Fibroblast of pulmonary artery (primary cell): ENCODE measurements at regions not wholly inside any gene's neighbourhood (a gene's known extent, or its start where the extent isn't known, plus 50 kb on each side); places are given as distances from the start of the nearest gene placed in this dataset.
"Not testable (repeated sequence)": the region's sequence is repeated elsewhere in the genome, so short reads cannot be mapped to it uniquely, and the experiment has no call there.

Source experiments
- DNase-seq: peaks from one replicate; pipeline ENCODE4 v3.0.0-alpha.2; 2010; ENCODE audit warnings: low read depth
- H3K4me3 ChIP-seq: replicated peaks from 2 replicates; pipeline ENCODE4 v1.5.1; 2011; ENCODE audit warnings: low read depth, mild to moderate bottlenecking, control low read depth, low read length, moderate library complexity
- TF ChIP-seq, protein P1 (sequence below): IDR thresholded peaks from 2 replicates; pipeline ENCODE4 v1.5.1; 2011; ENCODE audit warnings: mild to moderate bottlenecking, control low read depth, low read length, inconsistent platforms; ENCODE audit errors: missing control alignments

DNA sequence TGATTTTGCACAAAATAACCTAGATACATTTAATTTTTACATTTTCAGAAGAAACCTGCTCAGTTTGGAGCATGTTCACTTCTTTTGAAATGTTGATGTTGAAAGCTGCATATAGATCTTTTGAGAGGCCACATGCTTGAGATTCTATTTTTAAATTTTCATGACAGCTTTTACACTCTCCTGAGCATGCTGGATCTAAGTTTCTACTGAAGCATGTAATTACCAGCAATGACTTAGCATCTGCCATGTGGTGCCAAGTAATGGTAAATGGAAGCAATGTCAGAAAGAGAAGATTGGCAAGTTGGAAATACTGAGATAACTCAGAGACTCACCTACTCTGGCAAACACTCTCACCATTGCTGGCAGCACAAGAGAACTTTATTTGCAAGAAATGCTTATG lies 310.6 kb downstream of the NSUN3 start:
- H3K4me3 ChIP-seq, result no peak overlapping the region
- TF ChIP-seq, protein P1, sequence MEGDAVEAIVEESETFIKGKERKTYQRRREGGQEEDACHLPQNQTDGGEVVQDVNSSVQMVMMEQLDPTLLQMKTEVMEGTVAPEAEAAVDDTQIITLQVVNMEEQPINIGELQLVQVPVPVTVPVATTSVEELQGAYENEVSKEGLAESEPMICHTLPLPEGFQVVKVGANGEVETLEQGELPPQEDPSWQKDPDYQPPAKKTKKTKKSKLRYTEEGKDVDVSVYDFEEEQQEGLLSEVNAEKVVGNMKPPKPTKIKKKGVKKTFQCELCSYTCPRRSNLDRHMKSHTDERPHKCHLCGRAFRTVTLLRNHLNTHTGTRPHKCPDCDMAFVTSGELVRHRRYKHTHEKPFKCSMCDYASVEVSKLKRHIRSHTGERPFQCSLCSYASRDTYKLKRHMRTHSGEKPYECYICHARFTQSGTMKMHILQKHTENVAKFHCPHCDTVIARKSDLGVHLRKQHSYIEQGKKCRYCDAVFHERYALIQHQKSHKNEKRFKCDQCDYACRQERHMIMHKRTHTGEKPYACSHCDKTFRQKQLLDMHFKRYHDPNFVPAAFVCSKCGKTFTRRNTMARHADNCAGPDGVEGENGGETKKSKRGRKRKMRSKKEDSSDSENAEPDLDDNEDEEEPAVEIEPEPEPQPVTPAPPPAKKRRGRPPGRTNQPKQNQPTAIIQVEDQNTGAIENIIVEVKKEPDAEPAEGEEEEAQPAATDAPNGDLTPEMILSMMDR, result no peak
- DNase-seq, result no peak

DNA sequence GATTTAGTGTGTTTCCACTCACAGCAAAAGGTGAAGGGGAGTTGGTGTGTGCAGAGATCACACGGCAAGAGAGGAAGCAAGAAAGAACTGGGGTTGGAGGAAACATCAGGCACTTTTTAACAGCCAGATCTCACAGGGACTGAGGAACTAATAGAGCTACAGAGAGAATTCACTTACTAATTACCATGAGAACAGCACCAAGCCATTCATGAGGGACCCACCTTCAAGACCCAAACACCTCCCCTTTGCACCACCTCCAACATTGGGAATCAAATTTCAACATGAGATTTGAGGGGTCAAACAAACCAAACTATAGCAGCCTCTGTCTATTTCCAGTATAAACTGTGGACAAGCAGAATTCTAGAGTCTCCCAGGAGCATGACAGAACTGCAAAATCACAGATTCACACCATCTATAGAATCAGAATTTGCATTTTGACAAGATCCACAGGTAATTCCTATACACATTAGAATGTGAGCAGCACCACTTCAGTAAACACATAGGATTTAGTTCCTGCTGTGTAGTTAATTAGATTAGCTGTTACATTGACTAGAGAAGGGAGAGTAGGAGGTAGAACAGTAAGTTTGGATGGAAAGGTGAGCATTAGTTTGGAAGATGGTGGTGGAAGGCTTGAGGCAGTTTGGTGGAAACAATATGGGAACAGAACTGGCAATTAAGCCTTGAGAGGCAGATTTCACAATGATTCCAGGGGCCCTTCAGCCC lies 311.7 kb downstream of the NSUN3 start:
- TF ChIP-seq, protein P1, result no peak
- no peak overlapping the region for H3K4me3 ChIP-seq
- no peak for DNase-seq

DNA sequence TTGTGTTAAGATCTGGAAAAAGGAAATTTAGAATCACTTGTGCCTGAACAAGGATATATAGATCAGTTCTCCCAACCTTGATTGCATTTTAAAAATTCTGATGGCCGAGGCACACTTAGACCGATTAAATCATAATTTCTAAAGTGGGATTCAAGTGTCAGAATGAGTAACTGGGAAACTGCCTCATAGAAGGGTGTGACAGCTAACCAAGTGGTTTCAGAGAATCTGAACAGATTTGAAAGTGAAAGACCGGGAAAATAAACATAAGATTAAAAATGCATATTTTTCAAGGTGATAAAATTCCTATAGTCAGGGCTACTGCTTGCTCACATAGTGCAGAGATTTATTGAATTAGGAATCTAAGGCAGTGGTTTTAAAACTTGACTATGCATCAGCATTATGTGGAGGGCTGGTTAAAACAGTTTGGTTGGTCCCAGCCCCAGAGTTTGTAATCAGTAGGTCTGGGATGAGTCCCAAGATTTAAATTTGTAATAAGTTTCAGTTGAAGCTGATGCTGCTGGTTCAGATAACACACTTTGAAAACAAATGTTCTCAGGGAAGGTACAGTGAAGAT lies 314.3 kb downstream of the NSUN3 start:
- not testable (repeated sequence) for H3K4me3 ChIP-seq, DNase-seq

DNA sequence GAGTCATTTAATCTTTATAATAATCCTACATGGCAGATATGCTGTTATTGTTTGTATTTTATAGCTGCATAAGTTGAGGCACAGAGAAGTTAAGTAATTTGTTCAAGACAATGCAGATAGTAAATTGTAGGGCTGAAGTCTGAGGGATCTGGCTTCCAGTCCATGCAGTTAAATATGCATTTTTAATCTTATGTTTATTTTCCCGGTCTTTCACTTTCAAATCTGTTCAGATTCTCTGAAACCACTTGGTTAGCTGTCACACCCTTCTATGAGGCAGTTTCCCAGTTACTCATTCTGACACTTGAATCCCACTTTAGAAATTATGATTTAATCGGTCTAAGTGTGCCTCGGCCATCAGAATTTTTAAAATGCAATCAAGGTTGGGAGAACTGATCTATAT lies 315.0 kb downstream of the NSUN3 start:
- H3K4me3 ChIP-seq, DNase-seq: not testable (repeated sequence)

DNA sequence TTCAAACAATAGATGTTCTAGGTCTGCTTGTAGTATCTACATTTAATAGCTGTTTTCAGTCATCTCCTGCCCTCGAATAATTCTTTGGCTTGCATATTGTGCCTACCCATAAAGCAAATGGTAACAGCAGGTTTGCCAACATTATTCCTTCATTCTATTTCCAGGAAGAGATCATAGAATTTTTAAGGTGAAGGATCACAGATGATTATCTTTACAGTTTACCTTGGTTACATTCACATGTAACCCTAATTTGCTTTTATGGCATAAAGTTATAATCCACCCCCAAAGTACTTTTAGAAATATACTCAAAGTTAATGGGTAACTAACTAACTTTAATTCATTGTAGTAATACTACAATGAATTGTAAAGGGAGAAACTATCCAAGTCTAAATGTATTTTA lies 315.5 kb downstream of the NSUN3 start:
- TF ChIP-seq, protein P1, result no peak
- no peak overlapping the region for H3K4me3 ChIP-seq
- no peak for DNase-seq

DNA sequence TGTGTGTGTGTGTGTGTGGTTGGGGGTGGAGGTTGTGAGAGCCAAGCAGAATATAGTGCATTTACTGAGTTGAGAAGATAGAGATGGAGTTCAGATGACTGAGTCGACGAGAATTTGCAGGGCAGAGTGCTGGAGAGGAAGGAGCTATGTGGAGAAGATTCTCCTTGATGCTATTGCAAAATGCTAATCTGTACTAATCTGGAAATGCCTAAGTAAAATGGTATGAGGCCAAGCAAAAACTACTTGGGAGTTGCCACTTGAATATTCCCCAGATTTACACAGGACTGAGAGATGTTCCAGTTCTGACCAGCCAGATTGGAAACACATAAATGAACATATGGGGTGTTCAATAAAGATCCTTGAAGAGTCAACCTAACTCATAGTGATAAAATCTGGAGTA lies 316.4 kb downstream of the NSUN3 start:
- no peak for DNase-seq
- H3K4me3 ChIP-seq, result no peak overlapping the region
- TF ChIP-seq, protein P1, result no peak

DNA sequence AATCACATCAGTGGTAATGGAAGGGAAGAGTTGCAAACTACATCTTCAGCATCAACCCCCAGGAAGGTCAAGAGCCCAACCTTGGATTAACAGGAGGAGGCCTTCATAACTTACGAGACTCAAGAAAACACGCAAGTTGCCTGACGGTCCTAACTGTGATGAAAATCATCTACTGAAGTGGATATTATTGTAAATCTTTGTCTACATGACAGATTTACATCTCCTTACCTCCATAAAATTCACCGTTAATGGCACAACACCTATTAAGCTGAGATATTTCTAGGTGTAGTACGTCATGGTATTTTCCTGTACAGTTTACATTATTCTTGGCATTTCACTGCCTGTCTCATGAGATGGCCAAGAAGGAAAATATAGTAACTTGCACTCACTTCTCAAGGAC lies 332.0 kb downstream of the NSUN3 start:
- no peak overlapping the region for H3K4me3 ChIP-seq
- TF ChIP-seq, protein P1, result no peak
- DNase-seq, result no peak

DNA sequence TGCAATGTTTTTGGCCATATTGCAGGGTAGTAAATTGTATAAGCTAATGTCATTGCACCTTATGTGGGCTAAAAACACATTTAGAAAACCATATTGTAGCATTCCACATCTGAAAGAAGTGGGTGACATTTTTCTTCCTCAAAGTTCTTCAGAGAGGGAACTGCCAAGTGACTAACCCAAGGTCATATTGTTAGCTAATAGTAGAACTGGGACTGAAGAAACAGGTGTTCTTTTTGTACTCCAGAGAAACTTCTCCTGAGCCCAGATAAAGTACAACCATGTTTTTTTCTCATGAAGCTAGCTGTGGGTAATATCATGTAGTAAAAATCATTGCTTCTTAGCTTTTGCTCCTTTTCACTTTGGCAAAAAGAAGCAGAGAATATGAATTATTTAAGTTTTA lies 333.0 kb downstream of the NSUN3 start:
- no peak for DNase-seq
- no peak overlapping the region for H3K4me3 ChIP-seq
- TF ChIP-seq, protein P1, result no peak
